Left renal cortex interstitium (tissue), 4 donors: ENCODE measurements at regions not wholly inside any gene's neighbourhood (a gene's known extent, or its start where the extent isn't known, plus 50 kb on each side); places are given as distances from the start of the nearest gene placed in this dataset.
"Not testable (repeated sequence)": the region's sequence is repeated elsewhere in the genome, so short reads cannot be mapped to it uniquely, and the experiment has no call there.

ENCODE experiments used
- DNase-seq, 4 donors: peaks; one replicate each; pipeline ENCODE4 v3.0.0-alpha.2; 2013; ENCODE audit warnings: low read depth in 4 of 4, low spot score in 2 of 4, missing footprints in 1 of 4

GRCh38 chr9:113738893-113739604, 137.1 kb upstream of the ZNF618 start:
- no peak for DNase-seq

GRCh38 chr9:113739605-113740507, 136.3 kb upstream of the ZNF618 start:
- DNase-seq, result not testable (repeated sequence)

- peak in 1 of 4 donors; percentile 13 for DNase-seq
These were observed 135.3 kb upstream of the ZNF618 start for GRCh38 chr9:113740508-113741500.

GRCh38 chr9:113741886-113742854, 133.9 kb upstream of the ZNF618 start:
- no peak for DNase-seq

- DNase-seq, result no peak
These were observed 133.2 kb upstream of the ZNF618 start for GRCh38 chr9:113742878-113743277.

- no peak for DNase-seq
These were observed 129.6 kb upstream of the ZNF618 start for GRCh38 chr9:113746486-113746885.

GRCh38 chr9:113748135-113748534, 128.0 kb upstream of the ZNF618 start:
- DNase-seq, result no peak

GRCh38 chr9:113753398-113754119, 122.5 kb upstream of the ZNF618 start:
- no peak for DNase-seq

GRCh38 chr9:113754739-113755138, 121.4 kb upstream of the ZNF618 start:
- DNase-seq, result no peak

GRCh38 chr9:113755433-113755832, 120.7 kb upstream of the ZNF618 start:
- DNase-seq, result no peak

GRCh38 chr9:113756476-113757192, 119.5 kb upstream of the ZNF618 start:
- no peak for DNase-seq

GRCh38 chr9:113763429-113763828, 112.7 kb upstream of the ZNF618 start:
- DNase-seq, result no peak

GRCh38 chr9:113764572-113764971, 111.5 kb upstream of the ZNF618 start:
- DNase-seq, result no peak

- DNase-seq, result no peak
These were observed 106.7 kb upstream of the ZNF618 start for GRCh38 chr9:113769412-113769811.

- no peak for DNase-seq
These were observed 105.7 kb upstream of the ZNF618 start for GRCh38 chr9:113770396-113770795.

- DNase-seq, result no peak
These were observed 104.9 kb upstream of the ZNF618 start for GRCh38 chr9:113771199-113771598.

- DNase-seq, result no peak
These were observed 103.8 kb upstream of the ZNF618 start for GRCh38 chr9:113772121-113772810.

GRCh38 chr9:113774963-113775362, 101.1 kb upstream of the ZNF618 start:
- DNase-seq, result no peak
